K562 (cell line): ENCODE measurements at regions not wholly inside any gene's neighbourhood (a gene's known extent, or its start where the extent isn't known, plus 50 kb on each side); places are given as distances from the start of the nearest gene placed in this dataset.
A peak's percentile ranks its signal among the peaks of the same experiment; 100 is the strongest.

Experiments
- ATF7 ChIP-seq: fragments of 450-650 bp; IDR thresholded peaks from 2 replicates; pipeline ENCODE4 v1.7.1; 2014; ENCODE audit warnings: mild to moderate bottlenecking, moderate library complexity
- CREB1 ChIP-seq, 2 experiments: sonication (generic) in 1 of 2; formaldehyde crosslinking in 1 of 2; IDR thresholded peaks; 2 replicates each; pipeline versions ENCODE4 v1.6.1 to v1.8.0; 2012 to 2022; ENCODE audit warnings: inconsistent platforms in 1 of 2, mild to moderate bottlenecking in 1 of 2, missing genetic modification reagents in 1 of 2, moderate library complexity in 1 of 2
- FOXA1 ChIP-seq: fragments of 450-650 bp; IDR thresholded peaks from 2 replicates; pipeline ENCODE4 v1.6.1; 2016; ENCODE audit warnings: mild to moderate bottlenecking, borderline replicate concordance
- GATA2 ChIP-seq: sonication (generic); formaldehyde crosslinking; IDR thresholded peaks from 2 replicates; pipeline ENCODE4 v1.4.0; 2020; ENCODE audit warnings: mild to moderate bottlenecking, missing genetic modification reagents
- HDAC3 ChIP-seq: fragments of 450-650 bp; IDR thresholded peaks from 2 replicates; pipeline ENCODE4 v1.6.1; 2018; ENCODE audit warnings: borderline replicate concordance, mild to moderate bottlenecking, moderate library complexity; ENCODE audit not compliant: partially characterized antibody
- KDM1A ChIP-seq, 2 experiments: fragments of 450-650 bp; IDR thresholded peaks; 2 replicates each; pipeline ENCODE4 v1.6.1; 2016; ENCODE audit warnings: mild to moderate bottlenecking in 2 of 2
- PHF20 ChIP-seq: fragments of 450-650 bp; IDR thresholded peaks from 2 replicates; pipeline ENCODE4 v1.6.1; 2018; ENCODE audit not compliant: partially characterized antibody
- PKNOX1 ChIP-seq: fragments of 450-650 bp; IDR thresholded peaks from 2 replicates; pipeline ENCODE4 v1.6.1; 2016
- PTBP1 ChIP-seq: fragments of 200-400 bp; formaldehyde crosslinking; IDR thresholded peaks from 2 replicates; pipeline ENCODE4 v1.6.1; 2017; ENCODE audit warnings: low read depth, low read length
- SMARCB1 ChIP-seq: IDR thresholded peaks from 2 replicates; pipeline ENCODE4 v1.6.1; 2011; ENCODE audit warnings: improper control_type of control experiment, low read depth; ENCODE audit not compliant: insufficient read length
- SMARCC2 ChIP-seq: fragments of 450-650 bp; IDR thresholded peaks from 2 replicates; pipeline ENCODE4 v1.6.1; 2017; ENCODE audit warnings: antibody characterized with exemption, moderate library complexity, mild to moderate bottlenecking, low read depth
- TEAD4 ChIP-seq, 2 experiments: sonication (generic) in 1 of 2; formaldehyde crosslinking in 1 of 2; IDR thresholded peaks; 2 replicates each; pipeline versions ENCODE4 v1.6.1 to v1.8.0; 2012 to 2022; ENCODE audit warnings: borderline replicate concordance in 1 of 2, inconsistent platforms in 1 of 2, low read length in 1 of 2, mild to moderate bottlenecking in 1 of 2, missing genetic modification reagents in 1 of 2
- TF ChIP-seq, protein P1 (sequence below): fragments of 450-650 bp; IDR thresholded peaks from 2 replicates; pipeline ENCODE4 v1.6.1; 2018; ENCODE audit not compliant: partially characterized antibody
- TF ChIP-seq, protein P2 (sequence below): fragments of 450-650 bp; IDR thresholded peaks from 2 replicates; pipeline ENCODE4 v1.6.1; 2016; ENCODE audit warnings: borderline replicate concordance
- TF ChIP-seq, protein P3 (sequence below): sonication (generic); formaldehyde crosslinking; IDR thresholded peaks from 2 replicates; pipeline ENCODE4 v1.8.0; 2022; ENCODE audit warnings: mild to moderate bottlenecking, missing genetic modification reagents

GRCh38 chr6:147709396-147710272, 201.1 kb downstream of the SAMD5 start (continued):
- TF ChIP-seq, protein P1, sequence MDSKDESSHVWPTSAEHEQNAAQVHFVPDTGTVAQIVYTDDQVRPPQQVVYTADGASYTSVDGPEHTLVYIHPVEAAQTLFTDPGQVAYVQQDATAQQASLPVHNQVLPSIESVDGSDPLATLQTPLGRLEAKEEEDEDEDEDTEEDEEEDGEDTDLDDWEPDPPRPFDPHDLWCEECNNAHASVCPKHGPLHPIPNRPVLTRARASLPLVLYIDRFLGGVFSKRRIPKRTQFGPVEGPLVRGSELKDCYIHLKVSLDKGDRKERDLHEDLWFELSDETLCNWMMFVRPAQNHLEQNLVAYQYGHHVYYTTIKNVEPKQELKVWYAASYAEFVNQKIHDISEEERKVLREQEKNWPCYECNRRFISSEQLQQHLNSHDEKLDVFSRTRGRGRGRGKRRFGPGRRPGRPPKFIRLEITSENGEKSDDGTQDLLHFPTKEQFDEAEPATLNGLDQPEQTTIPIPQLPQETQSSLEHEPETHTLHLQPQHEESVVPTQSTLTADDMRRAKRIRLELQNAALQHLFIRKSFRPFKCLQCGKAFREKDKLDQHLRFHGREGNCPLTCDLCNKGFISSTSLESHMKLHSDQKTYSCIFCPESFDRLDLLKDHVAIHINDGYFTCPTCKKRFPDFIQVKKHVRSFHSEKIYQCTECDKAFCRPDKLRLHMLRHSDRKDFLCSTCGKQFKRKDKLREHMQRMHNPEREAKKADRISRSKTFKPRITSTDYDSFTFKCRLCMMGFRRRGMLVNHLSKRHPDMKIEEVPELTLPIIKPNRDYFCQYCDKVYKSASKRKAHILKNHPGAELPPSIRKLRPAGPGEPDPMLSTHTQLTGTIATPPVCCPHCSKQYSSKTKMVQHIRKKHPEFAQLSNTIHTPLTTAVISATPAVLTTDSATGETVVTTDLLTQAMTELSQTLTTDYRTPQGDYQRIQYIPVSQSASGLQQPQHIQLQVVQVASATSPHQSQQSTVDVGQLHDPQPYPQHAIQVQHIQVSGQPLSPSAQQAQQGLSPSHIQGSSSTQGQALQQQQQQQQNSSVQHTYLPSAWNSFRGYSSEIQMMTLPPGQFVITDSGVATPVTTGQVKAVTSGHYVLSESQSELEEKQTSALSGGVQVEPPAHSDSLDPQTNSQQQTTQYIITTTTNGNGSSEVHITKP: peak; percentile 70
- TF ChIP-seq PTBP1: no peak
- TF ChIP-seq, protein P2, sequence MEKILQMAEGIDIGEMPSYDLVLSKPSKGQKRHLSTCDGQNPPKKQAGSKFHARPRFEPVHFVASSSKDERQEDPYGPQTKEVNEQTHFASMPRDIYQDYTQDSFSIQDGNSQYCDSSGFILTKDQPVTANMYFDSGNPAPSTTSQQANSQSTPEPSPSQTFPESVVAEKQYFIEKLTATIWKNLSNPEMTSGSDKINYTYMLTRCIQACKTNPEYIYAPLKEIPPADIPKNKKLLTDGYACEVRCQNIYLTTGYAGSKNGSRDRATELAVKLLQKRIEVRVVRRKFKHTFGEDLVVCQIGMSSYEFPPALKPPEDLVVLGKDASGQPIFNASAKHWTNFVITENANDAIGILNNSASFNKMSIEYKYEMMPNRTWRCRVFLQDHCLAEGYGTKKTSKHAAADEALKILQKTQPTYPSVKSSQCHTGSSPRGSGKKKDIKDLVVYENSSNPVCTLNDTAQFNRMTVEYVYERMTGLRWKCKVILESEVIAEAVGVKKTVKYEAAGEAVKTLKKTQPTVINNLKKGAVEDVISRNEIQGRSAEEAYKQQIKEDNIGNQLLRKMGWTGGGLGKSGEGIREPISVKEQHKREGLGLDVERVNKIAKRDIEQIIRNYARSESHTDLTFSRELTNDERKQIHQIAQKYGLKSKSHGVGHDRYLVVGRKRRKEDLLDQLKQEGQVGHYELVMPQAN: no peak
- TF ChIP-seq TEAD4 (IDR thresholded peaks at IDR 0.05; ENCODE audit: low read length): peak; percentile 84
- TF ChIP-seq TEAD4 (CRISPR knock-in tag; IDR thresholded peaks at IDR 0.05; ENCODE audit: borderline replicate concordance): no peak
- TF ChIP-seq FOXA1: 0 out of 2 replicates have a peak, but pooled peaks have one; percentile 44
- 0 out of 2 replicates have a peak, but pooled peaks have one; percentile 19 for TF ChIP-seq PKNOX1
- TF ChIP-seq PHF20: no peak
- peak; percentile 76 to 83 for TF ChIP-seq KDM1A (IDR thresholded peaks at IDR 0.05)
- peak; percentile 58; the same call in 1 of the 2 replicates for TF ChIP-seq ATF7
- TF ChIP-seq, protein P3, sequence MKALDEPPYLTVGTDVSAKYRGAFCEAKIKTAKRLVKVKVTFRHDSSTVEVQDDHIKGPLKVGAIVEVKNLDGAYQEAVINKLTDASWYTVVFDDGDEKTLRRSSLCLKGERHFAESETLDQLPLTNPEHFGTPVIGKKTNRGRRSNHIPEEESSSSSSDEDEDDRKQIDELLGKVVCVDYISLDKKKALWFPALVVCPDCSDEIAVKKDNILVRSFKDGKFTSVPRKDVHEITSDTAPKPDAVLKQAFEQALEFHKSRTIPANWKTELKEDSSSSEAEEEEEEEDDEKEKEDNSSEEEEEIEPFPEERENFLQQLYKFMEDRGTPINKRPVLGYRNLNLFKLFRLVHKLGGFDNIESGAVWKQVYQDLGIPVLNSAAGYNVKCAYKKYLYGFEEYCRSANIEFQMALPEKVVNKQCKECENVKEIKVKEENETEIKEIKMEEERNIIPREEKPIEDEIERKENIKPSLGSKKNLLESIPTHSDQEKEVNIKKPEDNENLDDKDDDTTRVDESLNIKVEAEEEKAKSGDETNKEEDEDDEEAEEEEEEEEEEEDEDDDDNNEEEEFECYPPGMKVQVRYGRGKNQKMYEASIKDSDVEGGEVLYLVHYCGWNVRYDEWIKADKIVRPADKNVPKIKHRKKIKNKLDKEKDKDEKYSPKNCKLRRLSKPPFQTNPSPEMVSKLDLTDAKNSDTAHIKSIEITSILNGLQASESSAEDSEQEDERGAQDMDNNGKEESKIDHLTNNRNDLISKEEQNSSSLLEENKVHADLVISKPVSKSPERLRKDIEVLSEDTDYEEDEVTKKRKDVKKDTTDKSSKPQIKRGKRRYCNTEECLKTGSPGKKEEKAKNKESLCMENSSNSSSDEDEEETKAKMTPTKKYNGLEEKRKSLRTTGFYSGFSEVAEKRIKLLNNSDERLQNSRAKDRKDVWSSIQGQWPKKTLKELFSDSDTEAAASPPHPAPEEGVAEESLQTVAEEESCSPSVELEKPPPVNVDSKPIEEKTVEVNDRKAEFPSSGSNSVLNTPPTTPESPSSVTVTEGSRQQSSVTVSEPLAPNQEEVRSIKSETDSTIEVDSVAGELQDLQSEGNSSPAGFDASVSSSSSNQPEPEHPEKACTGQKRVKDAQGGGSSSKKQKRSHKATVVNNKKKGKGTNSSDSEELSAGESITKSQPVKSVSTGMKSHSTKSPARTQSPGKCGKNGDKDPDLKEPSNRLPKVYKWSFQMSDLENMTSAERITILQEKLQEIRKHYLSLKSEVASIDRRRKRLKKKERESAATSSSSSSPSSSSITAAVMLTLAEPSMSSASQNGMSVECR (CRISPR knock-in tag): no peak
- peak; percentile 43; the same call in 1 of the 2 replicates for TF ChIP-seq CREB1 (IDR thresholded peaks at IDR 0.05)
- no peak for TF ChIP-seq CREB1 (CRISPR knock-in tag; IDR thresholded peaks at IDR 0.05)
- TF ChIP-seq HDAC3: peak; percentile 50
- no peak for TF ChIP-seq SMARCB1
- TF ChIP-seq GATA2 (CRISPR knock-in tag): no peak
- peak; percentile 76; the same call in 1 of the 2 replicates for TF ChIP-seq SMARCC2
